K562 (cell line): ENCODE measurements at regions not wholly inside any gene's neighbourhood (a gene's known extent, or its start where the extent isn't known, plus 50 kb on each side); places are given as distances from the start of the nearest gene placed in this dataset.

Experiments used
- ATAC-seq: fragments of 200-7000 bp; cut with Tn5 transposase; 3 replicates; pipeline ENCODE4 v1.9.1; 2020; ENCODE audit warnings: moderate library complexity
- BruUV-seq: library from RNA; stranded (reverse); fragments of 400-500 nt; replicated peaks from 2 replicates; lab custom pipeline; 2021; lab: Mats Ljungman, UMichigan
- CTCF ChIA-PET: fragments of 300-600 bp; formaldehyde crosslinking; extraction: SDS; loops from one replicate; lab custom pipeline; 2021; ENCODE audit warnings: low intra/inter-chr PET ratio; lab: Yijun Ruan, JAX
- POLR2A ChIA-PET: fragments of 300-600, 350-650 bp; sonication (Branson Sonifier 250); formaldehyde crosslinking; extraction: SDS; loops from one replicate; lab custom pipeline; 2021; ENCODE audit warnings: antibody characterized with exemption, inconsistent platforms; lab: Yijun Ruan, JAX
- DNase-seq, 4 experiments: peaks; one replicate each; pipeline versions ENCODE4 v3.0.0 to v3.0.0-alpha.2; 2011 to 2018; ENCODE audit warnings: low spot score in 3 of 4, mixed read lengths in 3 of 4; ENCODE audit errors: extremely low read depth in 1 of 4
- FAIRE-seq: peaks from 2 replicates; lab custom pipeline; 2011; peaks lifted over from hg19 to GRCh38; lab: Jason Lieb, UNC
- H2AFZ ChIP-seq: 2 replicates; pipeline ENCODE4 v1.6.0; 2011; ENCODE audit warnings: low read depth, low read length, control low read depth, inconsistent platforms
- H3K27ac ChIP-seq: fragments of 200-600 bp; 3 replicates; pipeline ENCODE4 v1.8.0; 2011; ENCODE audit warnings: low read depth, mild to moderate bottlenecking, control low read depth, inconsistent platforms, low read length, moderate library complexity, mixed read lengths; ENCODE audit errors: extremely low read depth
- H3K27me3 ChIP-seq, 2 experiments: fragments of 300-600 bp in 1 of 2; 2 replicates in 1 of 2; 3 replicates in 1 of 2; pipeline versions ENCODE4 v1.6.0 to v1.8.0; 2011; ENCODE audit warnings: inconsistent platforms in 2 of 2, low read length in 2 of 2, mild to moderate bottlenecking in 1 of 2, mixed read lengths in 1 of 2, moderate library complexity in 1 of 2; ENCODE audit not compliant: control insufficient read depth in 2 of 2, insufficient read depth in 2 of 2
- H3K36me3 ChIP-seq: fragments of 300-600 bp; 3 replicates; pipeline ENCODE4 v1.8.0; 2011; ENCODE audit warnings: mild to moderate bottlenecking, low read length, inconsistent platforms; ENCODE audit not compliant: control insufficient read depth, insufficient read depth
- H3K4me1 ChIP-seq, 2 experiments: fragments of 200-600 bp in 1 of 2; replicated peaks in 1 of 2; 2 replicates in 1 of 2; 3 replicates in 1 of 2; pipeline versions ENCODE4 v1.5.1 to v1.8.0; 2011; ENCODE audit warnings: inconsistent platforms in 2 of 2, low read length in 2 of 2, mild to moderate bottlenecking in 1 of 2, mixed read lengths in 1 of 2, moderate library complexity in 1 of 2; ENCODE audit not compliant: control insufficient read depth in 2 of 2, insufficient read depth in 2 of 2
- H3K4me2 ChIP-seq: 2 replicates; pipeline ENCODE4 v1.6.1; 2011; ENCODE audit warnings: low read length, control low read depth, inconsistent platforms, mixed read lengths; ENCODE audit not compliant: insufficient read depth
- H3K4me3 ChIP-seq: fragments of 200-600 bp; sonication (generic), shearing (Covaris generic); 2 replicates; pipeline ENCODE4 v1.5.1; 2016; ENCODE audit warnings: control low read depth, inconsistent platforms
- H3K79me2 ChIP-seq: fragments of 200-600 bp; 3 replicates; pipeline ENCODE4 v1.8.0; 2011; ENCODE audit warnings: low read length, inconsistent platforms; ENCODE audit not compliant: control insufficient read depth, insufficient read depth
- H3K9ac ChIP-seq, 2 experiments: 2 replicates each; pipeline versions ENCODE4 v1.6.0 to v1.6.1; 2011; ENCODE audit warnings: low read depth in 2 of 2, low read length in 2 of 2, control low read depth in 1 of 2, inconsistent platforms in 1 of 2, mild to moderate bottlenecking in 1 of 2, mixed read lengths in 1 of 2; ENCODE audit not compliant: insufficient read depth in 1 of 2
- H3K9me1 ChIP-seq: one replicate; pipeline ENCODE4 v1.6.0; 2011; ENCODE audit warnings: inconsistent platforms, mild to moderate bottlenecking, low read length, moderate library complexity; ENCODE audit not compliant: control insufficient read depth, insufficient read depth
- H3K9me3 ChIP-seq: replicated peaks from 2 replicates; pipeline ENCODE4 v1.5.1; 2011; ENCODE audit warnings: low read depth, low read length, inconsistent platforms; ENCODE audit not compliant: control insufficient read depth, insufficient read depth
- H4K20me1 ChIP-seq: replicated peaks from 2 replicates; pipeline ENCODE4 v1.6.1; 2011; ENCODE audit warnings: low read length, inconsistent platforms, mixed read lengths; ENCODE audit not compliant: control insufficient read depth, insufficient read depth
- ATF1 ChIP-seq, 2 experiments: fragments of 450-650 bp in 1 of 2; IDR thresholded peaks; 2 replicates each; pipeline ENCODE4 v1.6.1; 2016; ENCODE audit warnings: missing compliant biosample characterization in 1 of 2, missing genetic modification characterization in 1 of 2
- ATF7 ChIP-seq: fragments of 450-650 bp; IDR thresholded peaks from 2 replicates; pipeline ENCODE4 v1.7.1; 2014; ENCODE audit warnings: mild to moderate bottlenecking, moderate library complexity
- DMBX1 ChIP-seq: fragments of 250-450 bp; sonication (Bioruptor Pico); IDR thresholded peaks from 2 replicates; pipeline ENCODE4 v1.8.0; 2022; ENCODE audit warnings: inconsistent platforms, mild to moderate bottlenecking, moderate library complexity, borderline replicate concordance
- ERF ChIP-seq: fragments of 450-650 bp; formaldehyde crosslinking; IDR thresholded peaks from 2 replicates; pipeline ENCODE4 v1.4.0; 2020; ENCODE audit warnings: mild to moderate bottlenecking, mixed read lengths
- MEIS2 ChIP-seq: fragments of 450-650 bp; IDR thresholded peaks from 2 replicates; pipeline ENCODE4 v1.6.1; 2014; ENCODE audit warnings: mild to moderate bottlenecking; ENCODE audit not compliant: partially characterized antibody
- MYBL2 ChIP-seq, 2 experiments: fragments of 450-650 bp in 1 of 2; sonication (generic) in 1 of 2; formaldehyde crosslinking in 1 of 2; IDR thresholded peaks; 2 replicates each; pipeline versions ENCODE4 v1.6.1 to v1.8.1; 2017 to 2022; ENCODE audit warnings: borderline replicate concordance in 1 of 2, inconsistent platforms in 1 of 2, low read depth in 1 of 2, mild to moderate bottlenecking in 1 of 2, missing genetic modification reagents in 1 of 2, moderate library complexity in 1 of 2
- NCOA6 ChIP-seq: fragments of 450-650 bp; IDR thresholded peaks from 2 replicates; pipeline ENCODE4 v1.6.1; 2017; ENCODE audit warnings: mild to moderate bottlenecking
- TARDBP ChIP-seq: fragments of 450-650 bp; IDR thresholded peaks from 2 replicates; pipeline ENCODE4 v1.6.1; 2016
- THRAP3 ChIP-seq: fragments of 450-650 bp; IDR thresholded peaks from 2 replicates; pipeline ENCODE4 v1.6.1; 2016; ENCODE audit warnings: mild to moderate bottlenecking, inconsistent platforms, borderline replicate concordance
- ZNF778 ChIP-seq: fragments of 450-650 bp; formaldehyde crosslinking; IDR thresholded peaks from 2 replicates; pipeline ENCODE4 v1.4.0; 2020; ENCODE audit warnings: mild to moderate bottlenecking, moderate library complexity
- WGBS: fragments of 100-300 bp; shearing (Covaris generic); methylation state at CpG from one replicate; pipeline ENCODE4 v1.1.6; 2016; ENCODE audit warnings: low coverage, mixed read lengths; ENCODE audit not compliant: insufficient coverage; ENCODE audit errors: missing lambda C conversion rate; 5-methylcytosine and 5-hydroxymethylcytosine counted together
- in situ Hi-C: fragments of 300-500 bp; cut with MboI; formaldehyde crosslinking; loops from 4 replicates; pipeline ENCODE4 v1.15.0; 2018; ENCODE audit warnings: inconsistent platforms, mixed read lengths
- intact Hi-C: fragments of 100-400 bp; cut with micrococcal nuclease; formaldehyde crosslinking; loops from 2 replicates; pipeline ENCODE4 v1.14.2; 2022
- TF ChIP-seq, protein P1 (sequence below), 2 experiments: fragments of 250-450 bp in 1 of 2; fragments of 450-650 bp in 1 of 2; sonication (Bioruptor Pico) in 1 of 2; IDR thresholded peaks; 2 replicates each; pipeline versions ENCODE4 v1.6.1 to v1.8.0; 2016 to 2021; ENCODE audit warnings: mild to moderate bottlenecking in 2 of 2, moderate library complexity in 2 of 2, missing compliant biosample characterization in 1 of 2, missing genetic modification characterization in 1 of 2
- TF ChIP-seq, protein P2 (sequence below), 2 experiments: fragments of 450-650 bp in 1 of 2; sonication (generic) in 1 of 2; formaldehyde crosslinking; conservative IDR thresholded peaks; 2 replicates each; pipeline versions ENCODE4 v1.4.0 to v1.8.1; 2020 to 2022; ENCODE audit warnings: mild to moderate bottlenecking in 1 of 2, missing genetic modification reagents in 1 of 2

DNA sequence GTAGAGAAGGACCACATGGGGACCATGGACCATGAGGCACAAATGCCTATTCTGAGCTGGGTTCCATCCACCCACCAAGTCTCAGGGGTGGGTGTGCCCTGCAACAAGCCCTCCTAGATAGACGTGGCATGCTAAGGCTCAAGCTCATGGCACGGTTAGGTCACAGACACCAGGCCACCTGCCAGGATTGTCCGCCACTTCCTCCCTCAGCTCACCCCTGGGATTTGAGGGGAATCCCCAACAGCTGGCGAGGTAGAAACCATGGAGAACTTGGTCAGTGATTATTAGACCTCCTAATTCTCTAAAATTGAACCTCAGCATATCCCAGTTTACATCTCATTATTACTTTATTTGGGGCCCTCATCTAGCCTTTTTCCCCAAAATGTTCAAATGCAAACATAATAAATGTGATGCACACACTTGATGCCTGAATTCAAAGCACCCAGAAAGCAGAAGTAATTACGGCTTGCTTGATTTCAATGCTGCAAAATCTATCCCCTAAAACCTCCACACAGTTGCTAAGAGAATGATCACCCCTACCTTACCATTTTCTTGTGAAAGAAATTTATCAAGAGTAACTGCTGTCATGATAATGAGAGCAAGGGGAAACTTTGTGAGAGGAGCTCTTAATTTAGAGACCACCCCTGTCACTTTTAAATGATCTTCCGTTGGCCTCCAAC lies 366.6 kb upstream of the PFKP start:
- no peaks in the 10 kb centered on the region; a peak in 1 of 5 replicates for H3K27me3 ChIP-seq
- intact Hi-C loops = no loop called here
- no peaks in the 10 kb centered on the region for H3K36me3 ChIP-seq
- no peaks in the 10 kb centered on the region for H3K9me3 ChIP-seq
- ChIA-PET POLR2A (interaction anchor here (0.5 to 1.1 kb wide), 5 partner anchors 11 to 1487 kb away, joined by 3 read pairs; no protein-coding TSS in a partner anchor), CTCF (no interaction called here)
- in situ Hi-C loops = no loop called here
- no peaks in the 10 kb centered on the region for H3K79me2 ChIP-seq
- TF ChIP-seq ZNF778 (CRISPR knock-in tag) (no peak), ATF7 (no peak), MYBL2 (IDR thresholded peaks at IDR 0.05; ENCODE audit: low read depth) (no peak), MYBL2 (CRISPR knock-in tag; IDR thresholded peaks at IDR 0.05; ENCODE audit: borderline replicate concordance) (no peak), ATF1 (CRISPR knock-in tag; IDR thresholded peaks at IDR 0.05) (no peak), ATF1 (tag; IDR thresholded peaks at IDR 0.05) (no peak), ERF (CRISPR knock-in tag) (no peak), THRAP3 (no peak), MEIS2 (no peak), NCOA6 (no peak), DMBX1 (no peak), TARDBP (no peak)
- TF ChIP-seq, protein P1, sequence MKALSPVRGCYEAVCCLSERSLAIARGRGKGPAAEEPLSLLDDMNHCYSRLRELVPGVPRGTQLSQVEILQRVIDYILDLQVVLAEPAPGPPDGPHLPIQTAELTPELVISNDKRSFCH (CRISPR knock-in tag; IDR thresholded peaks at IDR 0.05) = no peak
- TF ChIP-seq, protein P1 (tag; IDR thresholded peaks at IDR 0.05) = no peak
- TF ChIP-seq, protein P2, sequence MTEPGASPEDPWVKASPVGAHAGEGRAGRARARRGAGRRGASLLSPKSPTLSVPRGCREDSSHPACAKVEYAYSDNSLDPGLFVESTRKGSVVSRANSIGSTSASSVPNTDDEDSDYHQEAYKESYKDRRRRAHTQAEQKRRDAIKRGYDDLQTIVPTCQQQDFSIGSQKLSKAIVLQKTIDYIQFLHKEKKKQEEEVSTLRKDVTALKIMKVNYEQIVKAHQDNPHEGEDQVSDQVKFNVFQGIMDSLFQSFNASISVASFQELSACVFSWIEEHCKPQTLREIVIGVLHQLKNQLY (CRISPR knock-in tag; conservative IDR thresholded peaks at IDR 0.05) = no peak
- no peaks in the 10 kb centered on the region for H4K20me1 ChIP-seq
- no peaks in the 10 kb centered on the region for H3K9me1 ChIP-seq
- FAIRE-seq = no peak
- no peak overlapping the region for H3K4me3 ChIP-seq
- no peak overlapping the region for H3K9ac ChIP-seq
- H3K4me2 ChIP-seq = no peak overlapping the region
- H3K4me1 ChIP-seq = no peaks in the 10 kb centered on the region
- no peak for ATAC-seq
- no peak overlapping the region for H3K27ac ChIP-seq
- WGBS = 0% methylated on average over 6 of the region's 6 CpGs
- BruUV-seq = no TSS peak
- no peak for DNase-seq
- H2AFZ ChIP-seq = no peak overlapping the region
